A549 (cell line): ENCODE measurements at regions not wholly inside any gene's neighbourhood (a gene's known extent, or its start where the extent isn't known, plus 50 kb on each side); places are given as distances from the start of the nearest gene placed in this dataset.

Experiments
- ATAC-seq, 2 experiments: fragments of 200-7000 bp in 1 of 2; fragments of >200 bp in 1 of 2; cut with Nextera tagmentation in 1 of 2; cut with Tn5 transposase in 1 of 2; 3 replicates each; pipeline versions ENCODE4 v1.8.0 to v1.9.1; 2018 to 2020; ENCODE audit warnings: mild to moderate bottlenecking in 1 of 2, moderate library complexity in 1 of 2
- CTCF ChIA-PET: fragments of 300-600 bp; sonication (Branson Sonifier 250); formaldehyde crosslinking; extraction: SDS; loops from one replicate; lab custom pipeline; 2021; ENCODE audit warnings: antibody characterized with exemption, inconsistent platforms; lab: Yijun Ruan, JAX
- POLR2A ChIA-PET: fragments of 350-600 bp; formaldehyde crosslinking; extraction: SDS; loops from one replicate; lab custom pipeline; 2021; ENCODE audit warnings: antibody characterized with exemption, inconsistent platforms; lab: Yijun Ruan, JAX
- DNase-seq, 2 experiments: peaks; one replicate each; pipeline versions ENCODE4 v3.0.0 to v3.0.0-alpha.2; 2011 to 2016; ENCODE audit warnings: low read depth in 1 of 2, low spot score in 1 of 2
- FAIRE-seq: peaks from 2 replicates; lab custom pipeline; 2011; peaks lifted over from hg19 to GRCh38; lab: Jason Lieb, UNC
- H3K27ac ChIP-seq, 2 experiments: fragments of >200 bp; sonication (Bioruptor Twin); formaldehyde crosslinking; 3 replicates each; pipeline ENCODE4 v1.5.1; 2016 to 2017
- H3K4me1 ChIP-seq: fragments of >200 bp; sonication (Bioruptor Twin); formaldehyde crosslinking; 3 replicates; pipeline ENCODE4 v1.6.1; 2016
- H3K4me2 ChIP-seq: fragments of >200 bp; sonication (Bioruptor Twin); formaldehyde crosslinking; 3 replicates; pipeline ENCODE4 v1.6.1; 2016
- H3K4me3 ChIP-seq: fragments of >200 bp; sonication (Bioruptor Twin); formaldehyde crosslinking; 3 replicates; pipeline ENCODE4 v1.5.1; 2016
- H3K9me3 ChIP-seq: fragments of >200 bp; sonication (Bioruptor Twin); formaldehyde crosslinking; 3 replicates; pipeline ENCODE4 v1.6.1; 2016
- CBX2 ChIP-seq: fragments of 200-600 bp; sonication (generic); IDR thresholded peaks from 2 replicates; pipeline ENCODE4 v1.6.1; 2016; ENCODE audit warnings: low read depth, mild to moderate bottlenecking, borderline replicate concordance
- CBX8 ChIP-seq: fragments of 200-600 bp; sonication (generic); IDR thresholded peaks from 2 replicates; pipeline ENCODE4 v1.6.1; 2016
- CEBPB ChIP-seq, 2 experiments: fragments of >200 bp in 1 of 2; sonication (Bioruptor Twin) in 1 of 2; formaldehyde crosslinking in 1 of 2; IDR thresholded peaks; 2 replicates each; pipeline ENCODE4 v1.6.1; 2012 to 2016
- EP300 ChIP-seq, 2 experiments: fragments of >200 bp; sonication (Bioruptor Twin); formaldehyde crosslinking; IDR thresholded peaks; 2 replicates in 1 of 2; 3 replicates in 1 of 2; pipeline ENCODE4 v1.6.1; 2016 to 2017
- FOXS1 ChIP-seq: fragments of 250-450 bp; sonication (Bioruptor Pico); IDR thresholded peaks from 2 replicates; pipeline ENCODE4 v1.5.0; 2020; ENCODE audit warnings: mild to moderate bottlenecking, moderate library complexity
- GATA3 ChIP-seq: IDR thresholded peaks from 2 replicates; pipeline ENCODE4 v1.6.1; 2012; ENCODE audit warnings: borderline replicate concordance
- HEYL ChIP-seq: fragments of 250-450 bp; sonication (Bioruptor Pico); IDR thresholded peaks from 2 replicates; pipeline ENCODE4 v1.8.0; 2021; ENCODE audit warnings: mild to moderate bottlenecking, moderate library complexity
- JUNB ChIP-seq: fragments of >200 bp; sonication (Bioruptor Twin); formaldehyde crosslinking; IDR thresholded peaks from 2 replicates; pipeline ENCODE4 v1.6.1; 2016
- KDM5A ChIP-seq: fragments of 200-600 bp; sonication (generic); IDR thresholded peaks from 2 replicates; pipeline ENCODE4 v1.6.1; 2016; ENCODE audit warnings: antibody characterized with exemption, mild to moderate bottlenecking
- MAFK ChIP-seq: fragments of 450-650 bp; IDR thresholded peaks from 2 replicates; pipeline ENCODE4 v1.6.1; 2014; ENCODE audit not compliant: partially characterized antibody
- NPAS2 ChIP-seq: fragments of 250-450 bp; sonication (Bioruptor Pico); IDR thresholded peaks from 2 replicates; pipeline ENCODE4 v1.8.0; 2022; ENCODE audit warnings: mild to moderate bottlenecking, moderate library complexity, borderline replicate concordance
- PHF8 ChIP-seq: fragments of 200-600 bp; sonication (generic); IDR thresholded peaks from 2 replicates; pipeline ENCODE4 v1.6.1; 2016; ENCODE audit warnings: low read depth, mild to moderate bottlenecking, antibody characterized with exemption, moderate library complexity, borderline replicate concordance
- ZFP36 ChIP-seq: fragments of 450-650 bp; IDR thresholded peaks from 2 replicates; pipeline ENCODE4 v1.6.1; 2014; ENCODE audit warnings: borderline replicate concordance; ENCODE audit not compliant: partially characterized antibody
- ZSCAN20 ChIP-seq: fragments of 250-450 bp; sonication (Bioruptor Pico); IDR thresholded peaks from 2 replicates; pipeline ENCODE4 v1.8.0; 2022; ENCODE audit warnings: mild to moderate bottlenecking, moderate library complexity
- WGBS: methylation state at CpG from one replicate; pipeline ENCODE4 v1.1.6; 2017; ENCODE audit errors: missing lambda C conversion rate; 5-methylcytosine and 5-hydroxymethylcytosine counted together
- TF ChIP-seq, protein P1 (sequence below): fragments of >200 bp; sonication (Bioruptor Twin); formaldehyde crosslinking; IDR thresholded peaks from 3 replicates; pipeline ENCODE4 v1.6.1; 2016
- TF ChIP-seq, protein P2 (sequence below): fragments of >200 bp; sonication (Bioruptor Twin); formaldehyde crosslinking; IDR thresholded peaks from 2 replicates; pipeline ENCODE4 v1.6.1; 2016
- TF ChIP-seq, protein P3 (sequence below): fragments of >200 bp; sonication (Bioruptor Twin); formaldehyde crosslinking; IDR thresholded peaks from 3 replicates; pipeline ENCODE4 v1.5.1; 2016
- TF ChIP-seq, protein P4 (sequence below): fragments of 250-450 bp; sonication (Bioruptor Pico); IDR thresholded peaks from 2 replicates; pipeline ENCODE4 v1.5.0; 2021; ENCODE audit warnings: mild to moderate bottlenecking, moderate library complexity, borderline replicate concordance
- TF ChIP-seq, protein P5 (sequence below): fragments of 450-650 bp; IDR thresholded peaks from 2 replicates; pipeline ENCODE4 v1.6.1; 2014; ENCODE audit warnings: antibody characterized with exemption
- TF ChIP-seq, protein P6 (sequence below): fragments of 200-600 bp; sonication (generic); IDR thresholded peaks from 2 replicates; pipeline ENCODE4 v1.6.1; 2016; ENCODE audit warnings: antibody characterized with exemption, mild to moderate bottlenecking, moderate library complexity
- TF ChIP-seq, protein P7 (sequence below): fragments of 250-450 bp; sonication (Bioruptor Pico); IDR thresholded peaks from 2 replicates; pipeline ENCODE4 v1.5.0; 2020; ENCODE audit warnings: low read depth, mild to moderate bottlenecking, moderate library complexity

DNA sequence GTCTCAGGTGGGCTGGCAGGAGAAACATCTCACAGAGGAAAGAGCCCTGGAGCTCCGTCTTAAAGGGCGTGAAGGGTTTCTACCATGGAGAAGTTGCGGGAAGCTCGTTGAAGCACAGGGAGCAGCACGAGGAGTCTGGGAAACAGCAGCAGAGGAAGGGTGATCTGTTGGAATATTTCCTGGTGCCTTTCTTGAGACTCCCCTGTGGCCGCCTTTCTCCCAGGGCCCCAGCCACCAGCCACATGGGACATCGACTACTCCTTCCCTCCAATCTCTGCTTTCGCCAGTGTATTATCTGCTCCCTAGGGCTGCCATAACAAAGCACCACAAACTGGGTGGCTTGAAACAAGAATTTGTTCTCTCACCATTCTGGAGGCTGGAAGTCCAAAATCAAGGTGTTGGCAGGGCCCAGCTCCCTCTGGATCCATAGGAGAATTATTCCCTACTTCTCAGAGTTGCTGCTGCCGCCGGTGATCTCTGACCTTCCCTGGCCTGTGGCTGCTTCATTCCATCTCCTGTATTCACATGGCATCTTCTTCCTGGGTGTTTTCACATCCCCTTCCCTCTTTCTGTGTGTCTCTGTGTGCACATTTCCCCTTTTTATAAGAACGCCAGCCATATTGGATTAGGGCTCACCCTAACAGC lies 152.8 kb upstream of the GSC start:
- FAIRE-seq = no peak
- CTCF ChIA-PET = interaction anchor here (1.0 kb wide), 1 partner anchor 436 kb away, joined by 3 read pairs; no protein-coding TSS in a partner anchor
- TF ChIP-seq GATA3 = no peak
- TF ChIP-seq CEBPB (IDR thresholded peaks at IDR 0.05) = no peak
- no peak for TF ChIP-seq PHF8
- TF ChIP-seq, protein P1, sequence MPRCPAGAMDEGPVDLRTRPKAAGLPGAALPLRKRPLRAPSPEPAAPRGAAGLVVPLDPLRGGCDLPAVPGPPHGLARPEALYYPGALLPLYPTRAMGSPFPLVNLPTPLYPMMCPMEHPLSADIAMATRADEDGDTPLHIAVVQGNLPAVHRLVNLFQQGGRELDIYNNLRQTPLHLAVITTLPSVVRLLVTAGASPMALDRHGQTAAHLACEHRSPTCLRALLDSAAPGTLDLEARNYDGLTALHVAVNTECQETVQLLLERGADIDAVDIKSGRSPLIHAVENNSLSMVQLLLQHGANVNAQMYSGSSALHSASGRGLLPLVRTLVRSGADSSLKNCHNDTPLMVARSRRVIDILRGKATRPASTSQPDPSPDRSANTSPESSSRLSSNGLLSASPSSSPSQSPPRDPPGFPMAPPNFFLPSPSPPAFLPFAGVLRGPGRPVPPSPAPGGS = no peak
- TF ChIP-seq, protein P2, sequence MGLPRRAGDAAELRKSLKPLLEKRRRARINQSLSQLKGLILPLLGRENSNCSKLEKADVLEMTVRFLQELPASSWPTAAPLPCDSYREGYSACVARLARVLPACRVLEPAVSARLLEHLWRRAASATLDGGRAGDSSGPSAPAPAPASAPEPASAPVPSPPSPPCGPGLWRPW = no peak
- TF ChIP-seq, protein P3, sequence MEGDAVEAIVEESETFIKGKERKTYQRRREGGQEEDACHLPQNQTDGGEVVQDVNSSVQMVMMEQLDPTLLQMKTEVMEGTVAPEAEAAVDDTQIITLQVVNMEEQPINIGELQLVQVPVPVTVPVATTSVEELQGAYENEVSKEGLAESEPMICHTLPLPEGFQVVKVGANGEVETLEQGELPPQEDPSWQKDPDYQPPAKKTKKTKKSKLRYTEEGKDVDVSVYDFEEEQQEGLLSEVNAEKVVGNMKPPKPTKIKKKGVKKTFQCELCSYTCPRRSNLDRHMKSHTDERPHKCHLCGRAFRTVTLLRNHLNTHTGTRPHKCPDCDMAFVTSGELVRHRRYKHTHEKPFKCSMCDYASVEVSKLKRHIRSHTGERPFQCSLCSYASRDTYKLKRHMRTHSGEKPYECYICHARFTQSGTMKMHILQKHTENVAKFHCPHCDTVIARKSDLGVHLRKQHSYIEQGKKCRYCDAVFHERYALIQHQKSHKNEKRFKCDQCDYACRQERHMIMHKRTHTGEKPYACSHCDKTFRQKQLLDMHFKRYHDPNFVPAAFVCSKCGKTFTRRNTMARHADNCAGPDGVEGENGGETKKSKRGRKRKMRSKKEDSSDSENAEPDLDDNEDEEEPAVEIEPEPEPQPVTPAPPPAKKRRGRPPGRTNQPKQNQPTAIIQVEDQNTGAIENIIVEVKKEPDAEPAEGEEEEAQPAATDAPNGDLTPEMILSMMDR = no peak
- TF ChIP-seq ZFP36 = no peak
- no peak for TF ChIP-seq NPAS2 (CRISPR knock-in tag)
- TF ChIP-seq MAFK = no peak
- no peak for TF ChIP-seq CBX8
- no peak for TF ChIP-seq HEYL (CRISPR knock-in tag)
- no peak for TF ChIP-seq CBX2
- no peak for TF ChIP-seq FOXS1 (CRISPR knock-in tag)
- TF ChIP-seq, protein P4, sequence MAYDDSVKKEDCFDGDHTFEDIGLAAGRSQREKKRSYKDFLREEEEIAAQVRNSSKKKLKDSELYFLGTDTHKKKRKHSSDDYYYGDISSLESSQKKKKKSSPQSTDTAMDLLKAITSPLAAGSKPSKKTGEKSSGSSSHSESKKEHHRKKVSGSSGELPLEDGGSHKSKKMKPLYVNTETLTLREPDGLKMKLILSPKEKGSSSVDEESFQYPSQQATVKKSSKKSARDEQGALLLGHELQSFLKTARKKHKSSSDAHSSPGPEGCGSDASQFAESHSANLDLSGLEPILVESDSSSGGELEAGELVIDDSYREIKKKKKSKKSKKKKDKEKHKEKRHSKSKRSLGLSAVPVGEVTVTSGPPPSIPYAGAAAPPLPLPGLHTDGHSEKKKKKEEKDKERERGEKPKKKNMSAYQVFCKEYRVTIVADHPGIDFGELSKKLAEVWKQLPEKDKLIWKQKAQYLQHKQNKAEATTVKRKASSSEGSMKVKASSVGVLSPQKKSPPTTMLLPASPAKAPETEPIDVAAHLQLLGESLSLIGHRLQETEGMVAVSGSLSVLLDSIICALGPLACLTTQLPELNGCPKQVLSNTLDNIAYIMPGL (CRISPR knock-in tag) = no peak
- no peak for TF ChIP-seq KDM5A
- TF ChIP-seq, protein P5, sequence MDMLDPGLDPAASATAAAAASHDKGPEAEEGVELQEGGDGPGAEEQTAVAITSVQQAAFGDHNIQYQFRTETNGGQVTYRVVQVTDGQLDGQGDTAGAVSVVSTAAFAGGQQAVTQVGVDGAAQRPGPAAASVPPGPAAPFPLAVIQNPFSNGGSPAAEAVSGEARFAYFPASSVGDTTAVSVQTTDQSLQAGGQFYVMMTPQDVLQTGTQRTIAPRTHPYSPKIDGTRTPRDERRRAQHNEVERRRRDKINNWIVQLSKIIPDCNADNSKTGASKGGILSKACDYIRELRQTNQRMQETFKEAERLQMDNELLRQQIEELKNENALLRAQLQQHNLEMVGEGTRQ = no peak

DNA sequence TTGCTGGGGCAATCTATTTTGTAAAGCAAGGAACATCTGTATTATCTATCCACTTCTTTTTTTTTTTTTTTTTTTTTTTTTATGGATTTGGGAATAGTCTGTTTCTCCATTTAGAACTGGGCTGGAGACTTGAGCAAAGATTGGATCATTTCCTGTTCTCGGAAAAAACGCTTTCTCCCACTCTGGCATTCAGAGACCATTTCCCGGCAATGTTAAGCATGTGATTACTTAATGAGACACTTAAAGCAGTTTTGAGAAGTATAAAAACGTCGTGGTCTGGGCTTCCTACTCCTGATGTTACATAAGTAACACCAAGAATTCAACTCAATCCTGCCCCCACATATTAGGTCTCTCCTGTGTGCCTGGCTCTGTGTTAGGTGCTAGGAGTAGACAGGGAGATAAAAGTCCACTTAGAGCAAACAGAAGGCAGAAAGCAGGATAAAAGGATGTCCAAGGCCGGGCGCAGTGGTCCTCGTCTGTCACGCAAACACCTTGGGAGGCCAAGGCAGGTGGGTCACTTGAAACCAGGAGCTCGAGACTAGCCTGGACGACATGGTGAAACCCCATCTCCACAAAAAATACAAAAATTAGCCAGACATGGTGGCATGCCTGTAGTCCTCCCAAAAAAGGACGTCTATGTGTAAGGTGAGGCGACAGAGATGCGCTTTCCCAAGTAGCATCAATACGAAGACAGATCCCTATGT lies 152.1 kb upstream of the GSC start:
- H3K4me2 ChIP-seq = no peak overlapping the region
- no peak overlapping the region for H3K4me3 ChIP-seq
- POLR2A ChIA-PET = interaction anchor here (0.5 kb wide), 1 partner anchor 505 kb away, joined by 3 read pairs; no protein-coding TSS in a partner anchor
- ATAC-seq = no peak
- no peak overlapping the region for H3K27ac ChIP-seq
- H3K4me1 ChIP-seq = no peaks in the 10 kb centered on the region
- FAIRE-seq = no peak
- CTCF ChIA-PET = interaction anchor here (1.0 kb wide), 1 partner anchor 435 kb away, joined by 3 read pairs; no protein-coding TSS in a partner anchor
- no peaks in the 10 kb centered on the region for H3K9me3 ChIP-seq
- 40% methylated on average over 15 of the region's 15 CpGs for WGBS
- no peak for DNase-seq
- TF ChIP-seq, protein P3 = no peak
- TF ChIP-seq EP300 (IDR thresholded peaks at IDR 0.05) = no peak
- TF ChIP-seq, protein P6, sequence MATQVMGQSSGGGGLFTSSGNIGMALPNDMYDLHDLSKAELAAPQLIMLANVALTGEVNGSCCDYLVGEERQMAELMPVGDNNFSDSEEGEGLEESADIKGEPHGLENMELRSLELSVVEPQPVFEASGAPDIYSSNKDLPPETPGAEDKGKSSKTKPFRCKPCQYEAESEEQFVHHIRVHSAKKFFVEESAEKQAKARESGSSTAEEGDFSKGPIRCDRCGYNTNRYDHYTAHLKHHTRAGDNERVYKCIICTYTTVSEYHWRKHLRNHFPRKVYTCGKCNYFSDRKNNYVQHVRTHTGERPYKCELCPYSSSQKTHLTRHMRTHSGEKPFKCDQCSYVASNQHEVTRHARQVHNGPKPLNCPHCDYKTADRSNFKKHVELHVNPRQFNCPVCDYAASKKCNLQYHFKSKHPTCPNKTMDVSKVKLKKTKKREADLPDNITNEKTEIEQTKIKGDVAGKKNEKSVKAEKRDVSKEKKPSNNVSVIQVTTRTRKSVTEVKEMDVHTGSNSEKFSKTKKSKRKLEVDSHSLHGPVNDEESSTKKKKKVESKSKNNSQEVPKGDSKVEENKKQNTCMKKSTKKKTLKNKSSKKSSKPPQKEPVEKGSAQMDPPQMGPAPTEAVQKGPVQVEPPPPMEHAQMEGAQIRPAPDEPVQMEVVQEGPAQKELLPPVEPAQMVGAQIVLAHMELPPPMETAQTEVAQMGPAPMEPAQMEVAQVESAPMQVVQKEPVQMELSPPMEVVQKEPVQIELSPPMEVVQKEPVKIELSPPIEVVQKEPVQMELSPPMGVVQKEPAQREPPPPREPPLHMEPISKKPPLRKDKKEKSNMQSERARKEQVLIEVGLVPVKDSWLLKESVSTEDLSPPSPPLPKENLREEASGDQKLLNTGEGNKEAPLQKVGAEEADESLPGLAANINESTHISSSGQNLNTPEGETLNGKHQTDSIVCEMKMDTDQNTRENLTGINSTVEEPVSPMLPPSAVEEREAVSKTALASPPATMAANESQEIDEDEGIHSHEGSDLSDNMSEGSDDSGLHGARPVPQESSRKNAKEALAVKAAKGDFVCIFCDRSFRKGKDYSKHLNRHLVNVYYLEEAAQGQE = no peak
- no peak for TF ChIP-seq CBX8
- TF ChIP-seq HEYL (CRISPR knock-in tag) = no peak
- TF ChIP-seq, protein P7, sequence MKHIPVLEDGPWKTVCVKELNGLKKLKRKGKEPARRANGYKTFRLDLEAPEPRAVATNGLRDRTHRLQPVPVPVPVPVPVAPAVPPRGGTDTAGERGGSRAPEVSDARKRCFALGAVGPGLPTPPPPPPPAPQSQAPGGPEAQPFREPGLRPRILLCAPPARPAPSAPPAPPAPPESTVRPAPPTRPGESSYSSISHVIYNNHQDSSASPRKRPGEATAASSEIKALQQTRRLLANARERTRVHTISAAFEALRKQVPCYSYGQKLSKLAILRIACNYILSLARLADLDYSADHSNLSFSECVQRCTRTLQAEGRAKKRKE (CRISPR knock-in tag) = no peak
- TF ChIP-seq JUNB = no peak
- no peak for TF ChIP-seq ZSCAN20 (CRISPR knock-in tag)

More for the DNA sequence above, 152.8 kb upstream of the GSC start:
- Histone ChIP-seq H3K27ac (no peak overlapping the region), H3K4me1 (no peaks in the 10 kb centered on the region), H3K9me3 (no peaks in the 10 kb centered on the region), H3K4me3 (no peak overlapping the region), H3K4me2 (no peak overlapping the region)
- ATAC-seq (no peak), DNase-seq (no peak)
- POLR2A ChIA-PET = no interaction called here
- 58% methylated on average over 11 of the region's 11 CpGs for WGBS
